PC-9 (cell line): ENCODE measurements at regions not wholly inside any gene's neighbourhood (a gene's known extent, or its start where the extent isn't known, plus 50 kb on each side); places are given as distances from the start of the nearest gene placed in this dataset.

Source experiments
- CTCF ChIP-seq: fragments of 200-600 bp; sonication (generic); conservative IDR thresholded peaks from 2 replicates; pipeline ENCODE4 v1.6.1; 2017; ENCODE audit warnings: mixed run types, antibody characterized with exemption, mild to moderate bottlenecking, moderate library complexity
- EZH2 ChIP-seq: fragments of 200-600 bp; sonication (generic); IDR thresholded peaks from 2 replicates; pipeline ENCODE4 v1.8.0; 2017; ENCODE audit warnings: antibody characterized with exemption, low read depth

- no peak for TF ChIP-seq CTCF
- no peak for TF ChIP-seq EZH2
Observed at GRCh38 chr3:159852266-159852665, 136.4 kb upstream of the IL12A start.
